ENCODE measurements at regions not wholly inside any gene's neighbourhood (a gene's known extent, or its start where the extent isn't known, plus 50 kb on each side); places are given as distances from the start of the nearest gene placed in this dataset. TPM values are rescaled to one million over a fixed set of nuclear protein-coding genes. Genes with fewer than 3 reads are reported as not detected.

DNA sequence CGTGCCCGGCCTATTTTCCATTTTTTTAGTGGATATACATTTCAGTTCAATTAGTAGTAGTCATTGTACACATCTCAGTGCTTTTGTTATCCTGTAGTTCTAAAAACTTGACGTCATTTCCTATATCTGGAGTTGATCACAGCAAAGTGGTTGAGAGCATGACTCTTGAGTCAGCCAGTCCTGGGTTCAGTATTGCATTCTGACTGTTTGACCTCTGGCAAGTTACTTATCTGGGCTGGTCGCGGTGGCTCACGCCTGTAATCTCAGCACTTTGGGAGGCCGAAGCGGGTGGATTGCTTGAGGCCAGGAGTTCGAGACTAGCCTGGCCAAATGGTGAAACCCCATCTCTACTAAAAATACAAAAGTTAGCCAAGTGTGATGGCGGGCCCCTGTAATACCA, 50.4 kb upstream of the PPM1B start:
- no peak for TF ChIP-seq EZH2 (IDR thresholded peaks at IDR 0.05; ENCODE audit: borderline replicate concordance, low read depth, low read length, severe bottlenecking)
- TF ChIP-seq, protein P1, sequence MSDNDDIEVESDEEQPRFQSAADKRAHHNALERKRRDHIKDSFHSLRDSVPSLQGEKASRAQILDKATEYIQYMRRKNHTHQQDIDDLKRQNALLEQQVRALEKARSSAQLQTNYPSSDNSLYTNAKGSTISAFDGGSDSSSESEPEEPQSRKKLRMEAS (IDR thresholded peaks at IDR 0.05; ENCODE audit: insufficient read depth, insufficient read length), result no peak
- no peak for TF ChIP-seq JUN (IDR thresholded peaks at IDR 0.05; ENCODE audit: borderline replicate concordance, insufficient read depth, insufficient read length, low read depth)
- no peak for TF ChIP-seq FOS (IDR thresholded peaks at IDR 0.05; ENCODE audit: borderline replicate concordance, insufficient read depth, low read length)
- no peak for TF ChIP-seq MYC (IDR thresholded peaks at IDR 0.05; ENCODE audit: low read depth, low read length)
- TF ChIP-seq, protein P2, sequence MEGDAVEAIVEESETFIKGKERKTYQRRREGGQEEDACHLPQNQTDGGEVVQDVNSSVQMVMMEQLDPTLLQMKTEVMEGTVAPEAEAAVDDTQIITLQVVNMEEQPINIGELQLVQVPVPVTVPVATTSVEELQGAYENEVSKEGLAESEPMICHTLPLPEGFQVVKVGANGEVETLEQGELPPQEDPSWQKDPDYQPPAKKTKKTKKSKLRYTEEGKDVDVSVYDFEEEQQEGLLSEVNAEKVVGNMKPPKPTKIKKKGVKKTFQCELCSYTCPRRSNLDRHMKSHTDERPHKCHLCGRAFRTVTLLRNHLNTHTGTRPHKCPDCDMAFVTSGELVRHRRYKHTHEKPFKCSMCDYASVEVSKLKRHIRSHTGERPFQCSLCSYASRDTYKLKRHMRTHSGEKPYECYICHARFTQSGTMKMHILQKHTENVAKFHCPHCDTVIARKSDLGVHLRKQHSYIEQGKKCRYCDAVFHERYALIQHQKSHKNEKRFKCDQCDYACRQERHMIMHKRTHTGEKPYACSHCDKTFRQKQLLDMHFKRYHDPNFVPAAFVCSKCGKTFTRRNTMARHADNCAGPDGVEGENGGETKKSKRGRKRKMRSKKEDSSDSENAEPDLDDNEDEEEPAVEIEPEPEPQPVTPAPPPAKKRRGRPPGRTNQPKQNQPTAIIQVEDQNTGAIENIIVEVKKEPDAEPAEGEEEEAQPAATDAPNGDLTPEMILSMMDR (IDR thresholded peaks at IDR 0.05; ENCODE audit: extremely low read depth in 1 of 2, insufficient read depth in 1 of 2, low read depth in 1 of 2, low read length in 2 of 2), result no peak
- no peak for TF ChIP-seq POLR2AphosphoS5 (IDR thresholded peaks at IDR 0.05; ENCODE audit: insufficient read depth, low read depth, low read length)
- TF ChIP-seq GATA2 (IDR thresholded peaks at IDR 0.05; ENCODE audit: insufficient read depth, insufficient read length, low read depth, low read length), result no peak
- TF ChIP-seq POLR2A (IDR thresholded peaks at IDR 0.05; ENCODE audit: low read depth, low read length), result no peak
- Histone ChIP-seq H3K27me3 (ENCODE audit: control insufficient read depth in 2 of 2, insufficient read depth in 2 of 2, low read length in 2 of 2) (peaks cover 0 to 4% of the 10 kb centered on the region in 2 experiments), H2AFZ (ENCODE audit: low read depth, low read length) (no peak overlapping the region), H4K20me1 (replicated peaks; ENCODE audit: control insufficient read depth, extremely low read depth, insufficient read depth, low read length) (no peaks in the 10 kb centered on the region), H3K9me1 (replicated peaks; ENCODE audit: control insufficient read depth, extremely low read depth, insufficient read depth, low read length) (no peaks in the 10 kb centered on the region), H3K9me3 (replicated peaks; ENCODE audit: control insufficient read depth, insufficient read depth, low read length) (no peaks in the 10 kb centered on the region), H3K4me3 (replicated peaks in 1 of 3; ENCODE audit: insufficient read depth in 1 of 3, low read depth in 1 of 3, low read length in 3 of 3) (no peak overlapping the region), H3K4me2 (ENCODE audit: insufficient read depth, low read length) (no peak overlapping the region), H3K27ac (ENCODE audit: insufficient read depth, low read depth, low read length) (no peak overlapping the region), H3K79me2 (ENCODE audit: control insufficient read depth, insufficient read depth, low read length) (no peaks in the 10 kb centered on the region), H3K9ac (replicated peaks; ENCODE audit: extremely low read depth, insufficient read depth, low read length) (no peak overlapping the region), H3K36me3 (ENCODE audit: control insufficient read depth in 2 of 2, extremely low read depth in 1 of 2, insufficient read depth in 2 of 2, low read length in 2 of 2) (no peaks in the 10 kb centered on the region), H3K4me1 (ENCODE audit: control insufficient read depth, extremely low read depth, insufficient read depth, low read length) (no peaks in the 10 kb centered on the region)
- intact Hi-C loops (cut with micrococcal nuclease) (no loop called here), dilution Hi-C loops (cut with MboI; ENCODE audit: extremely low pct_ligation_motif_present, low sequenced_read_pairs) (no loop called here)
- ChIA-PET POLR2A (no interaction called here), CTCF (interaction anchor here (1.0 kb wide), 1 partner anchor 68 kb away, joined by 3 read pairs; no protein-coding TSS in a partner anchor)
- FAIRE-seq, result no peak
- no peak for DNase-seq (ENCODE audit: low read depth, low spot score)
- no TSS peak for BruUV-seq (replicated peaks)

Small RNA genes lying in the stretch of these regions (small RNA-seq; reads per million reads assigned to genes)
- gene AC019129.1 (ENCODE audit: insufficient read depth, insufficient read length, low read depth, low replicate concordance), result not detected
